GM19372 (cell line): ENCODE measurements at regions not wholly inside any gene's neighbourhood (a gene's known extent, or its start where the extent isn't known, plus 50 kb on each side); places are given as distances from the start of the nearest gene placed in this dataset.
"Not testable (repeated sequence)": the region's sequence is repeated elsewhere in the genome, so short reads cannot be mapped to it uniquely, and the experiment has no call there.

Experiments
- ATAC-seq: cut with Tn5 transposase; IDR thresholded peaks from one replicate; pipeline ENCODE4 v1.9.1; 2021; ENCODE audit warnings: mild to moderate bottlenecking, low read depth, moderate library complexity; ENCODE audit not compliant: unreplicated experiment

DNA sequence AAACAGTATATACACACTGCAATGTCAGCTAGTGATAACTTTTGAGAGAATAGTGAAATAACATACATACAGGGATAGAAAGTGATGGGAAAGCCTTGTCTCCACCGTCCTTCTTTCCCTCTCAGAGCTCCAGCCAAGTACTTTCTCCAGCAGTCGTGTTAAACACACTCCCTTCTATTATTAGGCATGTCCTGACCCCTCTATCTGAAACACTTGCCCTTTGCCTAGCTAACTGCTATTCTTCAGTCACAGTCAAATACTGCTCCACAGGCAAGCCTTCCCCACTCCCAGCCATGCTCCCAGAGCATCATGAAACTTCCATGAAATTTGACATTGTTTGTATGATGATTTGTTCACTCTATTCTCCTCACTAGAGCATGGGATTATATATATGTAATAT is 291.1 kb downstream of the TRIML1 start:
- ATAC-seq: no peak

GRCh38 chr4:188432328-188432727 is 293.1 kb downstream of the TRIML1 start:
- ATAC-seq: no peak

DNA sequence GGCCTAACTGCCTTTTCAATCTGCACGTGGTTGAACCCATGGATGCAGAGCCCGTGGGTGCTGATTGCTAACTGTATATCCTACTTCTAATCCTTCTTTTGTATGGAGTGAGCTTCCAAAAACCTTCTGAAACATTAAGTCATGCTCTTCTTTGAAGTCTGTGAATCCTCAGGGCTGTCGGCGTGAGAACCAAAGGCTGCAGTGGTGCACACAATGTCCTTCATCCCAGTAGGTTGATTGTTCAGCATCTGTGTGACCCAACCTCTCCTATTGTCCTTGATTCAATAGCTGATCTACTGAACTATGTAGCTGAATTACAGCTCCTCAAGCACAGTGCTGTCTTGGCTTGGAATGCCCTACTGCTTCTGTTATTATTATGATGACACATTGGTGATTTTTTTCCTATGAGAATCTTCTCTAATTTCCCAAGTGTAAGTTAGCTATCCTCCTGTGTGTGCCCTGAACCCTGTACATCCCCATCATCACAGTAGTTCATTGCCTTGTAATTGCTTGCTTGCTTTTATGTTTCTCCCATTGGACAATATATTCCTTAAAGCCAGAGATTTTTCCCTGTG is 294.6 kb downstream of the TRIML1 start:
- ATAC-seq: no peak

DNA sequence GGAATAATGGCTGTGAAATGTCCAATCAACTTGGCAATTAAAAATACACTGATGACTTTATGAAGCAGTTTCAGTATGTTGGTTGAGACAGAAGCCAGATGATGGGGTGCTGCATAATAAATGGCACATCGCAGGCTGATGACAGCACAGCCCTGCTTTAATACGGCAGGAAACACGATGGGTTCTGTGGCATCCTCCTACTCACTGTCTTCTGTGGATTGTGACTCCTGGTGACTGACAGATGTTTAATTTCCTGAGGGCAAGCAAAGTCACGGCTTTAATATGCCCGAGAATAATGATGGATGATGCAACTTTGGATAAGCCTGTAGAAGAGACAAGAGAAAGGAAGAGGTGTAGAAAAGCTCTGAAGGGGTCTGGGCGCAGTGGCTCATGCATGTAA is 295.4 kb downstream of the TRIML1 start:
- no peak for ATAC-seq

DNA sequence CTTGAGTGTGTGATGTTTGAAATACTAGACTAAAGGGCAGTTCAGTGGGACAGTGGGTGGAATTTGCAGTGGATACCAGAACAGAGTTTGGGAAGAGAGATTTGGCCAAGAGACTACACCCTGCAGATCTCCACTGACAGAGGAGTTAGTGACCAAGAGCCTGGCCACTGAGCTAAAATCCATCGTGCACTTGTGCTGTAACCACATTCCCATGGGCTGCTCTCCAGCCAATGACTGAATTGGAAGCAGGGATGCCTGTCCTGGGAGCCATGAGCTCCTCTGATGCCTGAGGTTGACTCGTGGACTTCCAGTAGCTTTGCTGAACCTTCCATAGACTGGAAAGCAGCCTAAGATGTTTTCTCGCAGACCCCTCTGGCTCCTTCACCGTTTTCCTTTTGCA is 296.1 kb downstream of the TRIML1 start:
- ATAC-seq: no peak

DNA sequence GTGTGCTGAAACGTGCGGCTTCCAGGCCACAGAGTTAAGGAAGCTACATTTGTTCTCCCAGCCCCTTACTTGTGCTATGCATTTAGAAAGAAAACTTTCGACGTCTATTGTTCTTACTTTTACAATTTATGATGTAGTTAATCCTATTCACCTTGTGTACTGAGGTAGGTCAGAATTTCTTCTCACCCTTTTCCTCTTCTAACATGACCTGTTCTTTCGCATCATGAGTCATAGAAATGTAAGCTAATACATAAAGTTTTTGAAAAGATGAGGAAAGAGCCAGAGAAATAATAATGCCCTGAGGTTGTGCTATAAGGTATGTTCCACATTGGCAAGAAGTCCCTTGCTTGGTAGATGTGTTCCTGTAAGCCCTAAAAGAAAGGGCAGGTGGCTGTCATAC is 298.3 kb downstream of the TRIML1 start:
- ATAC-seq: no peak

GRCh38 chr4:188438391-188438824 is 299.2 kb downstream of the TRIML1 start:
- ATAC-seq: not testable (repeated sequence)

DNA sequence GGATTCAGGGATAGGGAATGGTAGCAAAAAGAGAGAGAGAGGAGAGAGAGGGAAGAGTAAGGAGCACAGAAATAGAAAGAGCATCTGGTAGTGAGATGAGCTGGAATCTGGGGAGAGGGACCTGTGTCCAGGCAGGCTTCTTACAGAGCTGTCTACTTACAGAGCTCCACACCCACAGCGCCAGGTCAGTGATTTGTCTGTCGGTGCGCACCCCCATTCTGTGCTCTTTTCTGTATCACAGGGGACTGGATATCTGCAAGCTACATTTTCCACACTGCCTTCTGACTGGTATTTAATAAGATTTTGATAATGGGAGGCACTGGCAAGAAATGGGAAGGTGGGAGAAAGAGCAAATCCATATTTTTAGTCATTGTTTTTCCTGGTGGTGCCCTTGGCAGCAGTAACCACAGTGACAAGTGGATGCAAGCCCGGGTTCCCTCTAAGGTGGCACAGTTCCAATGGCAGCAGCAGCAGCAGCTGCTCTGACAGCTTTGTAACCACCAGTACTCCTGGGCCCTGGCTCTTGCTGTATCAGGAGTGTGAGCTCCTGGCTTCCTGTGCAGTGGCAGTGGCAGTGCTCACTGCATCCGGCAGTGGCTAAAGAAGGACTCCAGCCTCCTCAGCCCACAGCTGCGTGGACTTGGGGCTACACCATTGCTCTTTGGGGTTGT is 300.5 kb downstream of the TRIML1 start:
- no peak for ATAC-seq

DNA sequence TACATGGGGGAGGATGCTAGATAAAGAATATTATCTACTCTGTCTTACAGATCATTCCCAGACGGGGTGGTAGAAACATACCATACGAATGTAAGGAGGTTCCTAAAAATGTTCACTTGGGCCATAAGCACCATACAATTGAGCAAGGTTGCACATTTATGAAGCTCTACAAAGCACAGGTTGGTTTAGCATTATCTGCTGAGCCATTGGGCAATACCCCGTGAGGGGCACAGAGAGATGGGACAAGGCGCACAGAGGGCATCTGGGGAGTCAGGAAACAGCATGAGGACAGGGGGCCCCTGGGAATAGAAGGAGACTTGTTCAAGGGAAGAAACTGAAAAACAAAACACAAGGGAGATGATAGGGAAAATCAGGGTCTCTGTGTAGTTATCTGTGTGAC is 305.3 kb downstream of the TRIML1 start:
- ATAC-seq: no peak

DNA sequence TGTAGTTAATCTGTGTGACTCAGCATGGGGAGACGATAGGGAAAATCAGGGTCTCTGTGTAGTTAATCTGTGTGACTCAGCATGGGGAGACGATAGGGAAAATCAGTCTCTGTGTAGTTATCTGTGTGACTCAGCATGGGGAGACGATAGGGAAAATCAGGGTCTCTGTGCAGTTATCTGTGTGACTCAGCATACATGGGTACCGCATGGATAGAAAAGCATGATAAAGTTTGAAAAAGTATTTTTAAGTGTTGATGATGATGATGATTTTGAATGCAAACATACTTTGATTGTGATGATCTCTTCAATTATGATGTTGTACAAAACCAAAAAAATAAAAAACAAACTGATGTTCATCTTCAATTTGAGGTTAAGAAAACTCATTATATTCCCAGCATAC is 309.8 kb downstream of the TRIML1 start:
- ATAC-seq: not testable (repeated sequence)

- no peak for ATAC-seq
Observed at GRCh38 chr4:188450571-188450970, 311.3 kb downstream of the TRIML1 start.

- no peak for ATAC-seq
Observed at GRCh38 chr4:188452097-188452496, 312.9 kb downstream of the TRIML1 start.

DNA sequence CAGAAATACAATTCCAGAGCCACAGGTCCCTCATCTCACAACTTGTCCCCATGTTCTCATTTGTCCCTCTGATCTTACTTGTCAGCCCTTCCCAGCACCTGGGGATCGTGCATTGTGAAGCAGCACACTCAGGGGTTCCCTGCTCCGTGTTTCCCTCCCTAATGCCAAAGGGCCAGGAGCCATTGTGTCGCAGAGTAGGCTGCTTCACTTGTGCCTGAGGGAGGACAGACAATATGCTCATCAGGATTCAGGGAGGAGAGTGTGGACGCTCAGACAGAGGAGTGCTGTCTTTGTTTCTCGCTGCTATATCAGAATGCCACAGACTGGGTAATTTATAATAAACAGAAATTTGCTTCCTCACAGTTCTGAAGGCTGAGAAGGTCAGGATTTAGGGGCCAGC is 315.3 kb downstream of the TRIML1 start:
- no peak for ATAC-seq

DNA sequence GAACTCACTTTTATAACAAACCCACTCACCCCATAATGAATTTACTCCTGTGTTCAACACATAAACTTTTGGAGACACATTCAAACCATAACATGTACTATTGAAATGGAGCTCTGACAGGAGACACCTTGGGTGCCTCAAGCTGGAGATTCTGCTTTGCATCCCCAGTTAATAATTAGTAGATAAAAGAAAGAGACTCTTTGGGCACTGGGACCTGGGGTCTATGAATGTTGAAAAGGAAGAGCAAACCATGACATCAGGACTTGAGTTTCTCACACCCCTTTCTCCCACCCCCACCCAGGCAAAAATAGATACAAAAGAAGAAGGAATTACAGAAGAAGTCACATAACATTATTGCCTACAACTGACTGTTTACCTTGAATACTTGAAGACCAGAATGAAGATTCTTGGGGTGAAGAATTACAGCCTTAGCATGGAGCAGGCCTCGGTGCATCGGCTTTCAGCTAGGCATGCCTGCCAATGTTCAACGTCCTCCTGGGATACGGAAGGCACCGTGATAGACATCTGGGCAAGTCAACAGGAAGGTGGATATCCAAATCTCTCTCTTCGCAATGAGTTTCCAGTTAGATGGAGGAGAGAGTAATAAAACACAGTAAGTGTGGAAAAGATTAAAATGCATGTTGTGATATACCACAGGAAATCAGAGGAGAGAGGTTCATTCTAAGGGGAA is 316.0 kb downstream of the TRIML1 start:
- ATAC-seq: no peak

DNA sequence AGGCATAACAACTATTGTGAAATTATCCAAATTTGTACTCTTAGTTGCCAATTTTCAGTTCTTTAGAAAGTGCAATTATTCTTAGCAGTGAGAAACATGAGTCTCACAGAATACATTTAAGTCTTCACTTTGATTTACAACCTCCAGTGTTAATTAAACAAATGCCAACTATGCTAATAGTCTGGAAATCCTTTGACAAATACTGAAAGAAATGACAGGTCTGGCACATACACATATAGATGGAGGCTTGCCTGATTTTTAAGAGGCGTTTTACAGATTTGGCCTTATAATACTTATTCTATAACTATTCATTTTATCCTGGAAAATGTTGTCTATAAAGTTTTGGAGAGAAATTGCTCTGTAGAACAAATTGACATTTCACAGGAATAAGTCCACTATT is 320.1 kb downstream of the TRIML1 start:
- ATAC-seq: no peak

DNA sequence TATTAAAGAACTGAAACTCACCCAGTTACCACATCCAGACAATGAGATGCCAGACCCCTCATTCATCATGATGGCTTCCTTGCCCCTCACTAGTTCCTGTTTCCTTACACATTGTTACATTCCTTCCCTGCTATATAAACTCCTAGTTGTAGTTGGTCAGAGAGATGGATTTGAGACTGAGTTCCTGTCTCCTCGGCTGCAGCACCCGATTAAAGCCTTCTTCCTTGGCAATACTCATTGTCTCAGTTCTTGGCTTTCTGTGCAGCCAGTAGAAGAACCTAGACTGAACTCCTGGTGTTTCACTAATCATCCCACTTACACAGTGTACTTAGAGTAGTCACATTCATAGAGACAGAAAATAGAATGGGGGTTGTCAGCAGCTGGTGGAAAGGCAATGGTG is 324.7 kb downstream of the TRIML1 start:
- no peak for ATAC-seq

DNA sequence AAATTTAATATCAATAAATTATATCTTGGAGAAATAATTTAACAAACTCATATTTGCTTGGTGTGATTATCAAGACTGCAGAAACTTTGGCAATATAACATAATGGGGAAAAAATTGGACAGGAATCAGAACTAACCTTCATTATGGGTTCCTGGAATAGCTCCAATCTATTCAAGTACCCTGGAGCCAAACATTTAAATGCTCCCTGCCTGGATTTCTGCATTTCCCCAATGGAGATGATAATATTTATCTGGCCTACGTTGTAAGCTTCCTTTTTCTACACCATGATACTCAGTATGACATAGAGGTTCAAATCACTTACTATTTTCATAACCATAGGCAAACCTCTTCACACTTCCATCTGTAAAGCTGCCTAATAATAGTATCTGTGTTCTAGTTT is 326.8 kb downstream of the TRIML1 start:
- ATAC-seq: no peak

GRCh38 chr4:188484256-188484655 is 345.0 kb downstream of the TRIML1 start:
- no peak for ATAC-seq

GRCh38 chr4:188485906-188486305 is 346.7 kb downstream of the TRIML1 start:
- no peak for ATAC-seq

DNA sequence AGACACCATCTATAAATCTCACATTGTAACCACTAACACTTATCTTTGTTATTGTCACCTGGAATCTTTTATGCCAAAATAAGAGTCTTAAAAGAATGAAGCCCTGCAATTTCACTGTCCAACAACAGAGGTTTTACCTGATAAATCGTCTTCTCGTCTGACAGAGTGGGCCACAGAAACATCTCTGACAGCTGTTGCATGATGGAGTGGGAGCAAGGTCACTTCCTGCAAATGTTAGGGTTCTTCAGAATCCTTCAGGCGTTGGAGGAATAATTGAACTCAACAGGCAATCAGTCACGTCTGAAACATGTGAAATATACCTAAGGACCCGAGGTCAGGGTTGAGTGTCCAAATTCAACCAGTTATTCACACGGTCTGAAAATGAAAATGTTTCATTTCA is 353.6 kb downstream of the TRIML1 start:
- ATAC-seq: no peak

GRCh38 chr4:188495169-188495568 is 355.9 kb downstream of the TRIML1 start:
- no peak for ATAC-seq

GRCh38 chr4:188511431-188511830 is 372.2 kb downstream of the TRIML1 start:
- no peak for ATAC-seq
